ENCODE measurements at regions not wholly inside any gene's neighbourhood (a gene's known extent, or its start where the extent isn't known, plus 50 kb on each side); places are given as distances from the start of the nearest gene placed in this dataset.
"Not testable (repeated sequence)": the region's sequence is repeated elsewhere in the genome, so short reads cannot be mapped to it uniquely, and the experiment has no call there.

DNA sequence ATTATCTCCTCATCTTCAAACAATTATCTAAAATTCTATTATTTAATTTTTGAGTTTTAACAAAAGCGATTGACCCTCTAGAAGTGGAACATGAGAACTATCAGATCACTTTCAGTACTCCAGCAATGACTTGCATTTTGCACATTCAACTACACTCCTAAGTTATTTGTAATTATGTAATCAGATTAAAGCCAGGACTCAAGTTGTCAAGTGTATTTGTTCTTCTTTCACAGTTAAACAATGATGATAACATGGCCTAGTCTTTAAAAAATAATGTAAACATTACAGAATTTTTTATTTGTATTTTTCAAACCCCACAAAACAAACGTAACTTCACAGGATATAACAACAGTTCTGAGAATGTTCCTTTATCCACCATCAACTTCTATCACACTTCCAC lies 2148.9 kb upstream of the ACO1 start:
- no peak for DNase-seq

DNA sequence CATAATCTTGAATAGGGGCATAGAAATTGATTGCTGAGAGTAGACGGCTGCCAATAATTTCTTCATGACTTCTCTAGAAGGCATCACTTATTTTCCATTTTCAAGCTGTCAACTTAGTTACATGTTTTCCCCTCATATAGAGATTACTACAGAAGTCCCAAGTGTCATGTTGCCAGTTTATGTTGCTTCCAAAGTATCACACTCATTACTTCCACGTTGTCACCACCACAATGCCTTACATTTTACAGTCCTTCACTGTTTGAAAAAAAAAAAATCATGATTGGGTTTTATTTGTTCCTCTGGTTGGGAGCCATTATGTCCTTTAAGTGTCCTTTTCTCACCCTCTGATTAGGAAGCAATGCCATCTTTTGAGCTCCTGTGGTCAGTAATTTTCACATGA lies 2144.6 kb upstream of the ACO1 start:
- no peak for DNase-seq

DNA sequence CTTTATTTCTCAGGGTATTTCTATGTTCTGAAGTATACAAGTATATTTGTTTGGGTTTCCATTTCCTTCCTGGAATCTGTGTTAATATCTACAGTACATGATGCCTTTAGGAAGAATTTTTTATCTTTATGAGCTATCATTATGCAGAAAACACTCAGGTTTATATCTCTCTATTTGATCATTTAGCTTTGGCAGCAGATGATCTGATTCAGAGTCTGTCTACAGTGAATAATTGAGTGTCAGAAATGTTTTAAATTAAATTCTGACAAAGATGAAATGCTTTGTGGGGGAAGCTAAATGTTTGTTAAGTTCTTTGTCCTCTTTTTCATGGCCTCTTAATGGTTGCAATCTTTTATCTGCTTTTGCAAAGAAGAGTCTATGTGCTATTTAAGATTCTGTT lies 2141.0 kb upstream of the ACO1 start:
- DNase-seq = no peak

DNA sequence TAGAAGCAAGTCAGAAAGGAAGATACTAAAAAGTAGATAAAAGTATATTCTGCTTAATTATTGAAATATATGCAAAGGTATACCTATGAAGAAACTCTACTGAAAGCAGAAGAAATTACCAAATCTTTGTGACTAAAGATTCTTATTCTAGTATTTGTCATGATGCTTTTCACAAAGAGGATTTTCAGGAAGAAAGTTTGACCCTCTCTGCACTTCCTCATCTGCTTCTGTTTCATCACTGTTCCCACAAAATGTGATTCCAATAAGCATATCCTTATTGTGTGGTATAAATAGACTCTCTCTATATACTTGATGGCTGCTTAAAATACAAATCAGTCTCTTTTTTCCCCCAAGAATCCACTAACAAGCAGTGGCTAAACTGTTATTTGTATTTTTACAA lies 2139.6 kb upstream of the ACO1 start:
- DNase-seq = no peak

DNA sequence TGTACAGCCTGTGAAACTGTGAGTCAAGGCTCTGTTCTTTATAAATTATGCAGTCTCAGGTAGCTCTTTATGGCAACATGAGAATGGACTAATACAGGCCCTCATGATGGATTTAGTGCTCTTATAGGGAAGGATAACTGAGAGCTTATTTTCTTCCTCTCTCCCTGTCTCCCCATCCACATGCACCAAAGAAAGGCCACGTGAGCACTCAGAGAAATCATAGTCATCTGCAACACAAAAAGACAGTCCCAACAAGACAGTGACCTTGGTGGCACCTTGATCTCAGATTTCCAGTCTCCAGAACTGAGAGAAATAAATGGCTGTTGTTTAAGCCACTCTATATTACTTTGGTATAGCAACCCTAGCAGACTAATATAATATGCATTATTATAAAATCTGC lies 2133.6 kb upstream of the ACO1 start:
- DNase-seq = no peak

DNA sequence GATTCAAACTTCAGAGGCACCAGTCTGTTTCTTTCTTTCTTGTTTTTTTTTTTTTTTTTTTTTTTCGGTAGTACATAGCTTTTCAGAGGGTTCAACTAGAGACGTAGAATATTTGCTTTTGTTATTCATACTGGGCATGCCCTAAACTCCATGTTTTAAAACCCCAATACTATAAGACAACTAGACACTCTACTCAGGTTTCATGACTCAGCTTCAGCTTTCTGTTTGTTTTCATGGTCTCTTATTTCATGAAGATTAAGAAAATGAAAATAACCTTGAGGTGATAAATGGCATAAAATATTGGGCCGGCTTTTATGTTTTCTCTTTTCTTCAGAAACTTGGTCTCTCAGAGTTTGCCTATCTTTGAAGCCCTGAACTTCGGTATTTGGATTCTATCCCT lies 2126.3 kb upstream of the ACO1 start:
- DNase-seq = no peak

DNA sequence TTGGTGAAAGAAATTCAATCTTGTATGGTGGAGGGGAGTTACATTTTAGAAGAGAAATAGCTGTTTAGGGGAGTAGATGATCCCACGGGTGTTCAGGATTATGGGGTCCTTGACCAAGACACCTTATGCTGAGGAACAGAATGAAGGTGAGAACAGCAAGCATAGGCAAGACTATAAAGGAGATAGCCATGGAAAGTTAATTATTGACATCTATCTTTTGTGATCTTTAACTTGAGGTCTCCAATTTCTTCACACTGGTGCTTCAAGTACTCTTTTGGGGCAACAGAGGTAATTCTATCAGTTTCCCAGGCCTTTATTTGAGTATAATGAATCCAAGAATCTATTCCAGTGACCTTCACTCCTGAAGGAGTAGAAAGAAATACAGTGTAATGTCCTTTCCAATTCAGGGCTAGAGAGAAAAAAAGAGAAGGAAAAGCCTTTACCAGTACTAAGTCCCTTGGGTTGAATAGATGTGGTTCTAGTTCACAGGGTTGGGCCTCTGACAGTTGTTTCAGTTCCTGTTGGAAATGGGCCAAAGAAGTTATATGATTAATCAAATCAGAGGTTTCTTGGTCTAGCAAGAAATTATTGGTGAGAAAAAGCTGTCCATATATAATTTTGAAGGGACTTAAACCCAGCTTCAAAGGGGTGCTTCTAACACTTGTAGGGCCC lies 2104.1 kb upstream of the ACO1 start:
- no peak for DNase-seq

DNA sequence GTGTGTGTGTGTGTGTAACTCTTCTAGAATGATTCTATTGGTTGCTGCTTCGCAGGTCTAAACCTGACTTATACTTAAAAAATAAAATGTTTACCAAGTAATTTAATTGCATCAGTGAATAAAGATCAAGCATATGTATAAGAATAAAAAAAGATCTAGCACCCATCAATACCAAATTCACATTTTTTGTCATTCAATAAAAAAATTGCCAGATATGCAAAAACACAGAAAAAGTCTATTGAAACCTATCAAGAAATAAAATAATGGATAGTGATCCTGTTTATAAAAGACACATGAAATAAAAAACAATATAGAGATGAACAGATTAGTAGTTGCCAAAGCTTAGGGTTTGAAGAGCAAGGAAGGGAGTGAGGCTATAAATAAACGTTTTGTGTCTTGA lies 2095.0 kb upstream of the ACO1 start:
- DNase-seq = no peak

DNA sequence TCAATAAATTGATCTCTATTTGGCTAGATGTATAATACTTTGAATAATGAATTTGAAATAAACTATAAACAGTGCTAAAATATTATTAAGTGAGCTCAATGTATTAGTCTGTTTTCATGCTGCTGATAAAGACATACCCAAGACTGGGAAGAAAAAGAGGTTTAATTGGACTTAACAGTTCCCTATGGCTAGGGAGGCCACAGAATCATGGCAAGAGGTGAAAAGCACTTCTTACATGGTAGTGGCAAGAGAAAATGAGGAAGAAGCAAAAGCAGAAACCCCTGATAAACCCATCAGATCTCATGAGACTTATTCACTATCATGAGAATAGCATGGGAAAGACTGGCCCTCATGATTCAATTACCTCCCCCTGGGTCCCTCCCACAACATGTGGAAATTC lies 2092.4 kb upstream of the ACO1 start:
- not testable (repeated sequence) for DNase-seq

DNA sequence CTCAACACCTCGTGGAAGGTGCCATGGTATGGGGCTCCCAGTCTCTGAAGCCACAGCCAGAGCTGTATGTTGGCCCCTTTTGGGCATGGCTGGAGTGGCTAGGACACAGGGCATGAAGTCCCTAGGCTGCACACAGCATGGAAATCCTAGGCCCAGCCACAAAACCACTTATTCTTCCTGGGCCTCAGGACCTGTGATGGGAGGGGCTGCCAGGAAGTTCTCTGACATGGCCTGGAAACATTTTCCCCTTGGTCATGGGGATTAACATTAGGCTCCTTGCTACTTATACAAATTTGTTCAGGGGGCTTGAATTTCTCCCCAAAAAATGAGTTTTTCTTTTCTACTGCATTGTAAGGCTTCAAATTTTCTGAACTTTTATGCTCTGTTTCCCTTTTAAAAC lies 2091.2 kb upstream of the ACO1 start:
- DNase-seq = no peak

DNA sequence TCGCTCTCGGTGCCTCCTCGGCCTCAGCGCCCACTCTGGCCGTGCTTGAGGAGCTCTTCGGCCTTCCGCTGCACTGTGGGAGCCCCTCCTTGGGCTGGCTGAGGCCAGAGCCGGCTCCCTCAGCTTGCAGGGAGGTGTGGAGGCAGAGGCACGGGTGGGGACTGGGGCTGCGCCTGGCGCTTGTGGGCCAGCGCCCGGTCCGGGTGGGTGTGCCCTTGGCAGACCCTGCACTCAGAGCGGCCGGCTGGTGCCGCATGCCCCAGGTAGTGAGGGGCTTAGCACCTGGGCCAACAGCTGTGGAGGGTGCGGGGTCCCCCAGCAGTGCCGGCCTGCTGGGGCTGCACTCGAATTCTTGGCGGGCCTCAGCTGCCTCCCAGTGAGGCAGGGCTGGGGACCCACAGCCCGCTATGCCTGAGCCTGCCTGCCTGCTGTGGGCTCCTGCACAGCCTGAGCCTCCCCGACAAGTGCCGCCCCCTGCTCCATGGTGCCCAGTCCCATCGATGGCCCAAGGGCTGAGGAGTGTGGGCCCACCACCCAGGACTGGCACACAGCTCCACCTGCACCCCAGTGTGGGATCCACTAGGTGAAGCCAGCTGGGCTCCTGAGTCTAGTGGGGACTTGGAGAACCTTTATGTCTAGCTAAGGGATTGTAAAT lies 2085.2 kb upstream of the ACO1 start:
- DNase-seq = no peak

DNA sequence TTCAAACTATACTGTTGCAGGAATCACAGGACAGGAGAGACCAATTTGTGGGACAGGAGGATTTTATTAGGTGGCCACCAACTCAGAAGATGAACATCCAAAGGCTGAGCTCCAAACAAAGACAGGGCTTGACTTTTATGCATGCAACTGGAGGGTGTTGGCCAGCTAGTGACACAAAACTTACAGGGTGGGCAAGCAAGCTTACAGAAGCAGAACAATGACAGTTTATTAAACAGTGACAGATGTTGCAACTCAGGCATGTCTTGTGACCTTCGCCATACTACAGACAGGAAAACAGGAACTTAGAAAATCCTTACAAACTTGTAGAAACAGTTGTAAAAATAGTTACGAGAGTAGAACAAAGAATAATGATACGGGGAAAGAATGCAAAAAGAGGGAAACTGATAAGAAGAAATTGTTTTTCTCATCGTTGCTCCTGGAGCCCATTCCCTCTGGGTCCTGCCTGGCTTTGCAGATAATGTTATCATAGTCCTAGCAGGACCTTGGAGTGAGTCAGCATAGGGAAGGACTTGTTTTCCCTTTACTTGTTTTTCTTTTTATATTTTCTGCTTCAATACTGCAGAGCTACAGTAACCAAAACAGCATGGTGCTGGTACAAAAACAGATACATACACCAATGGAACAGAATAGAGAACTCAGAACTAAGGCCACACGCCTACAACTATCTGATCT lies 2083.0 kb upstream of the ACO1 start:
- DNase-seq = peak; percentile 24

DNA sequence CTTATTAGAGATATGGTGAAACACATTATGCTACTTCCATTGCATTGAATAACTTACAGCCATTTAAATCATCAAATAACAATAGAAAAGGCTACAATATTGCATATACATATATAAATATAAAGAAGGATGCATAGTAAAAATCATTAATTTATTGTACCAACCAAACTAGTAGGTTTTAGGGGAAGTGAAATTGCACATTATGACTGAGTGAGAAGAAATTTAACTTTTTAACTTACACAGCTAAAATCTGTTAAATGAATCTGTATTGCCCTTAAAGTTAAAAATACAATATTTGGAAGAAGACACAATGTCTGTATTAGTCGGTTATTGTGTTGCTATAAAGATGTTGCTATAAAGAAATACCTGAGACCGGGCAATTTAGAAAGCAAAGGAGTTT lies 2073.7 kb upstream of the ACO1 start:
- DNase-seq = no peak

DNA sequence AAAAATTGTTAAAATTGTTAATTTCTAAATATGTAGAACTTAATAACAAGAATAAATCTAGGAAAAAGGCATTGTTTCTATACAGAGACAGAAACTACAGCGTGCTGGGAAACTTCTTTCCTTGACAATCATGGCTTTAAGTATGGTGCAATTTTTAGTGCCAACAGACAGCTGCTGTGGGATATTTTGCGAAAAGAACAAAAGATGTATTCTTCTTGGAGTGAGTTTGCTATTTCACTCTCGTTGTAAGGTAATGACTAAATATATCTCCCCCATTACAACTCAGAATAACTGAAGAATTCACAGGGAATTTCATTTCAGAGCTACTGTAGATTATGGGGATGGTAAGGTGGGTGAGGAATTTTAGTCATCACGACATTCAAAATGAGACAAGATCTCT lies 2055.0 kb upstream of the ACO1 start:
- DNase-seq = peak; percentile 1

DNA sequence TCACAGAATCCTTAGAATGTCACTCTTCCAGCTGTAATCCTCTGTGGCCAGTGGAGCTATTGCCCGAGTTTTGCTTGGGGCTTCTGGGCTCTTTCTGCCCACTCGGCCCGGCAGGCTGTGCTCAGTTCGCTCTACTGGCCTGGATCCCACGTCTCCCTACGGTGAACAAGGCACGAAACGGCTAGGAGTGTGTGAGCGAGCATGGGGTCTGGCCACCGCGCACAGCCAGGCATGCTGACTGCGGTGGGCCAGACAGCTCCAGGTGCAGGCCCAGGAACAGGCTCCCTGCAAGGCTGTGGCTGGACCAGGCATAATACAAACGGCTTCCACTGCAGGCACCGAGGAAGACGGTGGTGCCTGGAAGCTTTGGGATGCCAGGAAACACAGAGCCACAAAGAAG lies 2035.5 kb upstream of the ACO1 start:
- no peak for DNase-seq

DNA sequence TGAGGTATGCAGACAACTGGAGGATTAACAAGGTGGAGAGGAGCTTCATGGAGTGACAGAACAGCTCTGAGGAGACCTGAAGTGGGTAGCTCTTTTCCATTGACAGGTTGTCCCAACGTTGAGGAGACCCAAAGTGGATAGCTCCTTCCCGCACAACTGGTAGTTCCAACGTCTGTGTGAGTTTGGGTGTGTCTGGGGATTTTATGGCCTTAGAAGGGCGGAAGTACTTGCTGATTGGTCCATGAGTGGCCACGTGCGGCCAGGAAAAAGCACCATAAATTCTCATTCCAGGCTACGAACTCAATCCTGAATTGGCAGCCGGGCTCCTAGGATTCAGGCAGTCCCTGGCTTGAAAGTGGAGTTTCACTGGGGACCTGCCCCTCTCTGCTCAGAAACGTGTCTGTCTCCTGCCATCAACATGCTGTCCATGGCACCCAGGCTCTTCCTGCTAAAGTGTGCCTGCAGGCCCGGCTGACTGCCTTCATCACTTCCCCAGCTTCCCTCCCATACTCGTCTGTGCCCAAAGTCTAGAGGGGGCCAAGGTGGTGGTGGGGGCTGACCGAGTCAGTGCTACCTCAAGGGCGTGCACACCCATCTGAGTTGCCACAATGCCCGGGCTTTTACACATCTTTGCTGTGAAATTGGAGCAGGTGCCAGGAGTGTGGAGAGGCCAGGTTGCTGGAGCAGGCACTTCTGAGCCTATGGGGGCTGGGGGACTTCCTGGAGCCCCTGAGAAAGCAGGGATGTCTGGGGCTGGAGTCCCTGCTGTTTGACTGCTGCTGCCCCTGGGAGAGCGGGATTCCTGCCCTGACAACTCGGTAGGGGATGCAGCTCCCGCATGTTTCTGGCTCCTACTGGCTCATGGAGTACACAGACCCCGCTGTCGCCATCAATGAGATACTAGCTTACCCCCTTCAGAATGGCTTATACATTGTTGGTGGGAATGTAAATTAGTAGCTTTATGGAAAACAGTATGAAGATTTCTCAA lies 2034.6 kb upstream of the ACO1 start:
- DNase-seq = no peak

DNA sequence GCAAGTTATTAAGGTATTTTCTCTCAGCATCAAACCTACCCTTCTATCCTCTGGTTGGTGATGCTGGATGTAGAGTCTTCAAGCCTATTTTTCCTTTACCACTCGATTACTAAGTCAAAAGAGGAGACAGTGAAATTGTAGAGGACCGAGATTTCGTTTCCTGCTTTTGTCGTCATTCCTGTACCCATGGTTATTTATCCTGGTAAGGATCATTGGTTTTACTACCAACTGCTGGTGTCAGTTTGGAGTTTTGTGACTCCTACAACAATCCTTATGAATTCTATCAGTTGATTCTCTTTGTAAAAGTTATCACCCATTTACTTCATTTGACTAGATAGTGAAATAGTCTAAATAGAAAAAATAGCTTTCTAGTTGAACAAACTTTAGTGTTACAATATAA lies 2028.2 kb upstream of the ACO1 start:
- no peak for DNase-seq

DNA sequence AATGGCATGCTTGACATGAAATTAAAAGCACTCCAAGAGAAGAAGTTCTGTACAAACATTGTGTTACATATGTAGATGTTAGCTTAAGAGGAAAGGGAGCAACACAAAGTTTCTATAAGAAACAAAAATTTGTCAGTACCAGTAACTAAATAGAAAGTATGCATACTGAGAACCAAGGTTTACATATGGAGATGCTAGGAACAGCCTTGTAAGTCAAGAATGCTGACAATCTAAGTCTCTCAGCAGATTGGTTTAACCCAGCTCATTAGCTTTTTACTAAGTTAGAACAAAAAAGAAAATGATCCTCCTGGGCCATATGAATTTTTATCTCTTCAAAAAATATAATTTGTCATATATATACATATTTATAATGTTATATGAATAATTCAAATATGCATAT lies 2022.1 kb upstream of the ACO1 start:
- DNase-seq = no peak

DNA sequence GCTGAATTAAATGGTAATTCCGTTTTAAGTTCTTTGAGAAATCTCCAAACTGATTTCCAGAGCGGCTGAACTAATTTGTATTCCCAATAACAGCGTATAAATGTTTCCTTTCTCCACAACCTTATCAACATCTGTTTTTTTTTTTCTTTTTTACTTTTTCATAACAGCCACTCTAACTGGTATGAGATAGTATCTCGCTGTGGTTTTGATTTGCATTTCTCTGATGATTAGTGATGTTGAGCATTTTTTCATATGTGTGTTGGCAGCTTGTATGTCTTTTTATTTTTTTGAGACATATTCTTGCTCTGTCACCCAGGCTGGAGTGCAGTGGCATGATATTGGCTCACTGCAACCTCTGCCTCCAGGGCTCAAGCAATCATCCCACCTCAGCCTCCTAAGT lies 2018.3 kb upstream of the ACO1 start:
- not testable (repeated sequence) for DNase-seq

DNA sequence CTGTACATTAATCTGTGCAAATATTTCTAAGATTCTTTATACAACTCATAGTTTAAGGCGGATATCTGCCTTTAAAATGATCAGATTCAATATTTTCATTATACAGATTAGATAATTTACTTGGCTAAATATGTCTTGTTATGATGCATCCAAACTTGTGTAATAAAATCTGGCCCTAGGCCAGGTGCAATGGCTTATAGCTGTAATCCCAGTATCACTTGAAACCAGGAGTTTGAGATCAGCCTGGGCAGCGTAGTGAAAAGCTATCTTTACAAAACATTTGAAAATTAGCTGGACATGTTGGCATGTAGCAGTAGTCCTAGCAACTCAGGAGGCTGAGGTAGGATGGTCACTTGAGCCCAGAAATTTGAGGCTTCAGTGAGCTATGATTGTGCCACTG lies 2002.2 kb upstream of the ACO1 start:
- DNase-seq = no peak

DNA sequence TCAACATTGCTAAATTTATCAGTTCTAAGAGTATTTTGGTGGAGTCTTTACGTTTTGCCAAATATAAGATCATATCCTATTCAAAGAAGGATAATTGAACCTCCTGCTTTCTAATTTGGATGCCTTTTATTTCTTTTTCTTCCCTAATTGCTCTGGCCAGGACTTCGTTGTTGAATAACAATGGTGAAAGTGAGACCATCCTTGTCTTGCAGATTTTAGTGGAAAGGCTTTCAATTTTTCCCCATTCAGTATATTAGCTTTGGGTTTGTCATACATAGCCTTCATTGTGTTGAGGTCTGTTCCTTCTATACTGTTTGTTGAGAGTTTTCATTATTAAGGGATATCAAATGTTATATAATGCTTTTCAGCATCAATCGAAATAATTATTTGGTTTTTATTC lies 1974.2 kb upstream of the ACO1 start:
- no peak for DNase-seq

DNA sequence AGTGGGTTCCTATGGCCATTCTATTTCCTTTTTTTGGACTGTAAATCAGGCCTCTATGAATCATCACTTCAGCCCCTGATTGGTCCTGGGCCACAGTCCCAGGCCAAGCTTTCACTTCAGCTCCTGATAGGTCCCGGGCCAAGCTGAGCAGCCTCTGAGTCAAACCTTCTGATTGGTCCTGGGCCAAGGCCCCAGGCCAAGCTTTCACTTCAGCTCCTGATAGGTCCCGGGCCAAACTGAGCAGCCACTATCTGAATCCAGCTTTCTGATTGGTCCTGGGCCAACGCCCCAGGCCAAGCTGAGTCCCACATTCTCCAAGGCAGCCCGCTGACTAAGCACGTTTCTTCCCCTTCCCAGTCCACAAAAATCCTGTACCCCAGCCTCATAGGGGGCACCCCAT lies 1972.9 kb upstream of the ACO1 start:
- no peak for DNase-seq

DNA sequence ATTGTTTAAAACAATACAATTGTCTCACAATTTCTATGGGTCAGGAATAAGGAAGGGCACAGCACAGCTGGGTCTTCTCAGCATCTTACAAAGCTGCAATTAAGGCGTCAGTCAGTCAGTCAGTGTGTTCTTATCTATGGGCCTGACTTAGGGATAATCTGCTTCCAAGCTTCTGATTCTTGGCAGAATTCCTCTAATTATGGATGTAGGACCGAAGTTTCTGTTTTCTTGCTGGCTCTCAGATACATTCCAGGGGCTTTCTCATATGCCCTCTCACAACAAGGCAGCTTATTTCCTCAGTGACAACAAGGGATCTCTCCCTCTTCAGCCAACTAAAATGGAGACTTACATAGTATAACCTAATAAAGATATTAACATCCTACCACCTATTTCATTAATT lies 1925.3 kb upstream of the ACO1 start:
- DNase-seq = no peak
